Erythroblast (primary cell): ENCODE measurements at regions not wholly inside any gene's neighbourhood (a gene's known extent, or its start where the extent isn't known, plus 50 kb on each side); places are given as distances from the start of the nearest gene placed in this dataset.
"Not testable (repeated sequence)": the region's sequence is repeated elsewhere in the genome, so short reads cannot be mapped to it uniquely, and the experiment has no call there.

ENCODE experiments used
- DNase-seq, 2 experiments: peaks; one replicate each; lab custom pipeline; 2025; lab: John Stamatoyannopoulos, UW
- GATA1 ChIP-seq: IDR thresholded peaks from 2 replicates; pipeline ENCODE4 v1.6.1; 2011; ENCODE audit warnings: low read depth, mild to moderate bottlenecking, control low read depth, low read length, moderate library complexity
- POLR2A ChIP-seq: IDR thresholded peaks from 2 replicates; pipeline ENCODE4 v1.6.1; 2011; ENCODE audit warnings: mild to moderate bottlenecking, low read length

DNA sequence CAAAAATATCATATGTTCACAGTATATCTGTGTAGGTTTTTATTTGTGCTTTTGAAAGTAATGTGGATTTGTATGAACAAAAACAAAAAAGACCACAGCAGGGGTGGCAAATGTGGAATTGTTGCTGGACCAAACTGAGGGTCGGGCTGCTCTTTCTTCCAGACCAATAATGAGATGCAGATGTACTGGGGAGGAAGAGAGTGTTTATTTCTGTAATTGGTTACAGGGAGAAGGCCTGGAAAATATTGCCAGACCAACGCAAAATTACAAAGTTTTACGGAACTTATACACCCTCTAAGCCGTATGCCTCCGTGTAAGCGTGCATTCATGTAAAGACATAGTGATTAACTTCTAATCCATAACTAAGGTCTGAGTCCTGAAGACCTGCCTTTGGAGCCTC, 353.9 kb upstream of the C16orf82 start:
- DNase-seq, result no peak
- no peak for TF ChIP-seq GATA1
- TF ChIP-seq POLR2A, result no peak

DNA sequence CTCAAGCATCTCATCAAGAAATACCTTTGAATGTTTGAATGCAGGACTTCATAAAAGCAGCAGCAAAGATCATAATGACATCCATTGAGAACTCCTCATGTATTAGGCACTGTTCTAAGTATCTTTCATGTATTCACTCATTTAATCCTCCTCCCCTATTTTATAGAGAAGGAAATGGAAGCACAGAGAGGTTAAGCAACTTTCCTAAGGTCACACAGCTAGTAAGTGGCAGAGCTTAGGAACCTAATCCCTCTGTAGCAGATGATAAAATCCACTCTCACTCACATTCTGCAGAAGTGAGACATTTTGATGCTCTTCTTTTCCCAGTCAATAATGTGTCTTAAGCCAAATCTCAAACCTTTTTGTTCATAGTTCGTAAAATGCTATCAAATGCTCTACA, 350.8 kb upstream of the C16orf82 start:
- TF ChIP-seq POLR2A (no peak), GATA1 (no peak)
- no peak for DNase-seq

DNA sequence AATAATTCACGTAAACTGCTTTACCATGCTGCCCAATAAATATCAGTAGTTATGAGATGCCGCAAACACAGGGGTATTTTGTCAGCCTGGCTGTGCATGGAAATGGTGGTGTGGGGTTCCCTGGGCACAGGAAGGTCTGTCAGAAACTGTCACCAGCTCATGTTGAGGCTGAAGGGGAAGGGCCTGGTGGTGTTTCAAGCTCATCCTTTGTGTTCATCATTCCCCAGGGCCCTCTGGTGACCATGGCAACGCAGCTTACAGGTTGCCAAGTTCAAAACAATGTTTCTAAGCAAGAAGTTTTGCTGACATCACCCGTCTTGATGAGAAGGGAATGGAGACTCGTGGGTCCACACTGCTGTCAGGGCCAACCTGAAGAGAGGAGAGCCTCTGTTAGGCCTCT, 348.9 kb upstream of the C16orf82 start:
- no peak for TF ChIP-seq POLR2A
- no peak for TF ChIP-seq GATA1
- no peak for DNase-seq

DNA sequence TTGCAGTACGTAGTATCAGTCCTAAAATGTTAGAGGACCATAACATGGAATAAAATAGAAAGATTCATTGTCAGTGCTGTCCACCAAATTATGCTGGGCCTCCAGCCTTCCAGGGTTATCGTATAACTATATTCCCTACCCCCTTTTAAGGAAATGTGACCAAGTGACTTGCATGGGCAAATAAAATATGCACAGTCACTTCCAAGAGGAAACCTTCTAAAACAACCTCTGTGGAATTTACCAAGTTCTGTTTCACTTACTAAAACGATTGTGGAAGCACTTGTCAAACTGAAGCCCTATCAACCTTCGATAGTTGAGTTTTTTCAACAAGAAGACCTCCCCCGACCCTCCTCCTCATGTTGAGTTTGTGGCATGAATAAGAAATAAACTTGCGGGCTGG, 345.4 kb upstream of the C16orf82 start:
- no peak for DNase-seq
- TF ChIP-seq GATA1 (no peak), POLR2A (no peak)

DNA sequence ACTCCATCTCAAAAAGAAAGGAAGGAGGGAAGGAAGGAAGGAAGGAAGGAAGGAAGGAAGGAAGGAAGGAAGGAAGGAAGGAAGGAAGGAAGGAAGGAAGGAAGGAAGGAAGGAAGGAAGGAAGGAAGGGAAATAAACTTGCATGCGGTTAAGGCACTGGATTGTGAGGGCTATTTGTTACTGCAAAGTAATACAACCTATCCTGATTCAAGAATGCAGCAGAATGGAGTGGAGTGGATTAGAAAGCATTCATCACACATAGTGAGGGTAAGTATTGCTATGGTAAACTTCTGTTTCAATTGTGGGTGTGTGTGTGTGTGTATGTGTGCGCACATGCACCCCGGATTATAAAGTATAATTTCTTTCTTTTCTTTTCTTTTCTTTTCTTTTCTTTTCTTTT, 344.8 kb upstream of the C16orf82 start:
- DNase-seq, result not testable (repeated sequence)

DNA sequence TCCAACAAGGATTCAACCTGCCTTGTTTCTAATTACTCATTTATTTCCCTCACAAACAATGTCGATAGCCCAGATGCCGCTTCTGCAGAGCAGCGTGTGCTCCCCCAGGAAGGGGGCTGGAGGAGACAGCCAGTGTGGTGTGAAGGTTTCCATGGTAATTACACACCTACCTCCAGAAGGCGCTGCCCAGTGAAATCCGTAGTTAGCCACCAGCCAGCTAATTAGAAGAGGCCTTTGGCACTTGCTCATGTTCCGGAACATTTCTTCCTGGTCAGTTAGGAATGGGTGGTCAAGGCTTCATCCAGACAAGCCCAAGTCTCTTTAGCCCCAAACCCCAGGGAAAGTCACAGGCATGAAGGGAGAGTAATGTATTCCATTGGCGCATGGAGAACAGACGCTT, 342.5 kb upstream of the C16orf82 start:
- no peak for DNase-seq

DNA sequence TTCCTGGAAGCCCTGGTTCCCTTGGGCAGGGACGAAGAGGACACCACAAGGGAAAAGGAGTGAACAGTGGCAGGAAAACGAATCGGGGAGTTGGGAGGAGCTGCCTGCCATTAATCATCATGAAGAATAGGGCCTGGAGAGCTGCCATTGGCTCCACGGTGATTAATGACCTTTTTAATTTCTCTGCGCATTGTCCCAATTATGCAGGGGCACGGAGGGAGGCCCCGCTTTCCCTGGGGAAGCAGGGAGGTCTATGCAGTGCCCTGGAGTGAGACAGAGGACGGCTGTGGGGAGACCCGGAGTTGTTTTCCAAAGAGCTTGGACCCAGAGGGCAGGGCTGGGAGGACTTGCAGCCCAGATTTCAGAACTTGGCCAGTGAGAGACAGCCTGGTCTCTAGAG, 338.9 kb upstream of the C16orf82 start:
- TF ChIP-seq POLR2A (no peak), GATA1 (no peak)
- no peak for DNase-seq

More for the DNA sequence above, 342.5 kb upstream of the C16orf82 start:
- TF ChIP-seq POLR2A (no peak), GATA1 (no peak)

DNA sequence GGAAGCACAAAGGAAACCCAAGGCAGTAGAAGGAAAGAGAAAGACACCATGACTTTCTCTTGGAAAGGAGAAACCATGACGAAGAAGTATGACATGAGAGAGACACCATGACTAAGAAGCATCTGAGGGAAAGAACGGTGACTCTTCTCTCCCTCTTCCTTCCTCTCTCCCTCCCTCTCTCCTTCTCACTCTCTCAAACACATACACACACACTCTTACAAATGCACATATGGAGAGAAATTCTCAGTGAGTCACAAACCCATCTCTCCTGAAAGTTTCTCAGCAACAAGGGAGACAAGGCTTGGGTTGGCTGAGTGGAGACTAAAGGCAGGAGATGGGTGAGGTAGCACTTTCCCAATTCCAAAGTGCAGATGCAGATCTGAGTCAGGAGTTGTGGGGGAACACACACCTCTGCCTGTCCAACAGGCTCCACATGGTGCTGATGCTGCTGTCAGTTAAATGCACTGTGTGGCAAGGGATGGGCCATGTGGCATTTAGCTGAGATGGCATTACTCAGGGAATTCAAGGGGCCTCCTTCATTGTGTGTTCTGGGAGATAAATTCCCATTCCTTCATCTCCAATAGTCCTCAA, 336.7 kb upstream of the C16orf82 start:
- DNase-seq, result no peak

DNA sequence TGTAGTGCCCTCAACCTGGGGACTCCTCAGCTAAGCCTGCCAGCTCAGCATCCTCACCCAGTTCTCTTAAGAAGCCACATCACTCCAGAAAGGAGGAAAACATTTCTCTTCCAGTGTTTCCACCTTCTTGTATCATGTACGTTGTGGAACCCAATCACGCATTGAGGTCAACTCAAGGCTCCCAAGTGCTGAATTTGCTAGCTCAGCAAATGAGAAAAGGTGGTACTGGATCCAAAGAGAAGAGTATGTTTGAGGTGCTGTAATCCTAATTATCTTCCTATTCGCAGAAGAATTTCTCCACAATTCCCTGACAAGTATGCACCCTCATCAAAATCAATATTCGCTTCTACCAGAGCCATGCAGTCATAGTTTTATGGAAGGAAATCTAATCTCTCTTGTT, 335.0 kb upstream of the C16orf82 start:
- DNase-seq, result no peak
- TF ChIP-seq GATA1 (no peak), POLR2A (no peak)

More for the DNA sequence above, 336.7 kb upstream of the C16orf82 start:
- no peak for TF ChIP-seq GATA1
- TF ChIP-seq POLR2A, result no peak

DNA sequence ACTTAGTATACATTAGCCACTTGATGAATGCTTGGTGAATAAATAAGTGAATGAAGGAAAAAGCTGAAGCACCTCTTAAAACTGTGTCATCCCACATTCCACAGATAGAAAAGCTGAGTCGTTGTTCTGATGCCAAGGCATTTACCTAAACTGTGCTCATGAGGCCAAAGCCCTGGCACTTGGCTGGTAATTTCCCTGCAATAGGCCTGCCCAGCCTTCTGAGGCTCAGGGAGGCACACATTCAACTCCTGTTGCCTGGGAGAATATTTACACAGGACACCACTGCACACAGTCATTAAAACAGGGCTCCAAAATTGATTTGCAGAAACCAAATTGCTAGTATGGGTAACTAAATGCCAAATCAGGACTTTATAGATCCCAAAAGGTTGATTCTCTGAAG, 333.0 kb upstream of the C16orf82 start:
- no peak for DNase-seq
- no peak for TF ChIP-seq POLR2A

DNA sequence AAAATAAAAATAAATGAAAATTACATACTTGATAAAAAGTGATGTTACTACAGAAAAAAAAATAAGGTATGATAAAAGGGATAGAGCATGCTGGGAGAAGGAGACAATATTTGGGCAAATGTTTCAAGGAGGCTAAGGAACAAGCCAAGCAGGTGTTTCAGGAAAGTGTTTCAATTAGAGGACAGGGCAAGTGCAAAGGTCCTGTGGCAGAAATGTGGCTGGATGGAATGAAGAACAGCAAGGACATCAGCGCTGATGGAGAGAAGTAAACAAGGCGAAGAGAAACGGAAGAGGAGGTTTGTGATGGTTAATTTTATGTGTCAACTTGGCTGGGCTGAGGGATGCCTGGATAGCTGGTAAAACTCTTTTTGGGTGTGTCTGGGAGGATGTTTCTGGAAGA, 331.2 kb upstream of the C16orf82 start:
- TF ChIP-seq POLR2A (no peak), GATA1 (no peak)
- no peak for DNase-seq

DNA sequence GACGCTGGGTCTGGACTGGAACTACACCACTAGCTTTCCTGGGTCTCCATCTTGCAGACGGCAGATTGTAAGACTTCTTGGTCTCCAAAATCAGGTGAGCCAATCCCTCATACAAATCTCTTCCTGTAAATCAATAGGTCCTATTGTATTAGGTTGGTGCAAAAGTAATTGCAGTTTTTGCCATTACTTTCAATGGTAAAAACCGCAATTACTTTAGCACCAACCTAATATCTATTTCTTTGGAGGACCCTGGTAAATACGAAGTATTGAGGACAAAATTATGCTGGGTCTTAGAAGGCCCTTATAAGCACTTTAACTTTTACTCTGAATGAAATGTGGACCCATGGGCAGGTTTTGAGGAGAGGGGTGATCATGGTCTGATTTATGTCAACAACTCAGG, 330.6 kb upstream of the C16orf82 start:
- TF ChIP-seq POLR2A (no peak), GATA1 (no peak)

DNA sequence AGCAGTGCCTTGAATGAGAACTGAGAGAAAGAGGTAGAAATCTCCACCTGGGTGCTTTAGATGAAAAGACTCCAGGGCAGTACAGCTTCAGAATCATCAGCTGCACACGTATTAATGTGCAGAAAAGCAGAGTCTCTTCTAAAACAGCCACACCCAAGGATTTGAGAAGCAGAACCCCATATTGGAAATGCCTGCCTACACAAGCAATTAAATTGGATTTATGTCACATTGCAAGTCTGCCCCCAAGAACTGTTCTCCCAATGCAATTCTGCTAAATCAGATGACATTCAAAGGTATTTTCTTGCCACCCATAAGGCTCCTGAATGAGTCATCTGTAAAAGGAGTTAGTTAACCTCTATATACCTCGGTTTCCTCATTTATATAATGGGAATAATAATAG, 326.0 kb upstream of the C16orf82 start:
- DNase-seq, result no peak
- TF ChIP-seq GATA1, result no peak
- TF ChIP-seq POLR2A, result no peak

More for the DNA sequence above, 330.6 kb upstream of the C16orf82 start:
- no peak for DNase-seq

DNA sequence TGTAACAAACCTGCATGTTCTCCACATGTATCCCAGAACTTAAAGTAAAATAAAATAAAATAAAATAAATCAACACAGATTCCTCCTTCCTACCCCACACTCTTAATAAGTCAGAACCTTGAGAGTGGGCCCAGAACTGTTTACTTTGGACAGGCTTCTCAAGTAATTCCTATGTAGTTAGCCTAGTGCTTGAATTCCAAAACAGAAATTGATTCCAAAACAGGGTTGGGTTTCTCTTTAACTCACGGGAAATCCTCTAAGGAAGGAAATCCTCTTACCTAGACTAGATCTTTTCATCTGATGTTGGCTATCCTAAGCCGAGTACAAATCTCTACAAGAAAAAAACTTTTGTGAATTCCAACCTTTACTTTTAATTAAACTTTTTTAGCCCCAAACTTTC, 324.7 kb upstream of the C16orf82 start:
- no peak for DNase-seq
- no peak for TF ChIP-seq POLR2A
- TF ChIP-seq GATA1, result no peak

DNA sequence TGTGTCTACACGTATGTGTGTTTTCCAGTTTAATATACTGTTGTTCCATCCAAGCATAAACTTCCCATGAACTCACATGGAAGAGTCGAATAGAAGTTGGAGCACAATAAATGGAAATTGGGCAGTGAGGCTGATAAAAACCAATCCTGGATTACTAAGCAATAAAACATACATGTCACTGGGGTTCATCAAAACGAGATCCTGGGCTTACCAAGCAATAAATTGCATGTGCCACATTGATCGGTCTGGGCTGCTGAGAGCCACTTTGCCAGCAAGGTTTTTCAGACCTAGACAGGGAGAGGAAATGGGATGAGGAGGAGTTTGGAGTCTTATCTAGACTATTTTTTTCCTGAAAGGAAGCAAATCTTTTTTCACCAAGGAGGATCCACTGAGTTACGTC, 322.3 kb upstream of the C16orf82 start:
- no peak for DNase-seq
- TF ChIP-seq POLR2A (no peak), GATA1 (no peak)

DNA sequence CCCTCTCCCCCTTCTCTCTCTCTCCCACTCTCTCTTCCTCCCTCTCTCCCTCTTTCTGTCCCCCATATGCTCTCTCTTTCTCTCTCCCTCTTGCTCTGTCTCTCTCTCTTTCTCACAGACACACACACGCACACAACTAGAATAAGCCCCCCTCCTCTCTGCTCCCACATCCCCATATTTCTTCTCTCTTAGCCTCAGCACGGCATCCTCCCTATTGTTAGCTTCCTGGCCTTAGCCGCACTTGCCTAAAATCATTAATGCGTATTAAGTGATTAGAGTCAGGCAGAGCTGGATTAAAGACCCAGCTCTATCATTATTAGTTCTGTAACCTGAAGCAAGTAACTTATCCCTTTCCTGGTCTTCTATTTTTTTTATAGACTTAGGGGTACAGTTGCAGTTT, 319.0 kb upstream of the C16orf82 start:
- no peak for DNase-seq
- TF ChIP-seq GATA1 (no peak), POLR2A (no peak)
